ENCODE measurements at regions not wholly inside any gene's neighbourhood (a gene's known extent, or its start where the extent isn't known, plus 50 kb on each side); places are given as distances from the start of the nearest gene placed in this dataset.

DNA sequence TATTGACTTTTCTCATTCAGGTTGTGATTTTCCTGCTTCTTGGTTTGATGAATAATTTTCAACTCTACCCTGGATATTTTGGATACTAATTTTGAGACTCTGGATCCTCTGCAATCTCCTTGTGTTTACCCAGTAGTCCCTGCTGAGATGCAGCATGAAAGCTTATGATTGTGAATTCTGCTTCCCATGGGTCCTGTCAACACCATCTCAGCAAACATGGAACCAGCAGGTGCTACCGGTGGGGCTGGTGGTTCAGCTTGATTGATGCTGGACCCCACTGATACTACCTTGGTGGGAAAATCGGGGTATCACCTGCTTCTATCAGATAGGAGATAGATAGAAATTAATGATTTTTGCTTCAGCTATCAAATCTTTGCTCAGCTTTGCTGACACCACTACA lies 81.1 kb downstream of the SOWAHC start:
- H3K27ac ChIP-seq = peak overlapping the region; percentile 4; the same call in 1 of the 2 replicates
- TF ChIP-seq, protein P1, sequence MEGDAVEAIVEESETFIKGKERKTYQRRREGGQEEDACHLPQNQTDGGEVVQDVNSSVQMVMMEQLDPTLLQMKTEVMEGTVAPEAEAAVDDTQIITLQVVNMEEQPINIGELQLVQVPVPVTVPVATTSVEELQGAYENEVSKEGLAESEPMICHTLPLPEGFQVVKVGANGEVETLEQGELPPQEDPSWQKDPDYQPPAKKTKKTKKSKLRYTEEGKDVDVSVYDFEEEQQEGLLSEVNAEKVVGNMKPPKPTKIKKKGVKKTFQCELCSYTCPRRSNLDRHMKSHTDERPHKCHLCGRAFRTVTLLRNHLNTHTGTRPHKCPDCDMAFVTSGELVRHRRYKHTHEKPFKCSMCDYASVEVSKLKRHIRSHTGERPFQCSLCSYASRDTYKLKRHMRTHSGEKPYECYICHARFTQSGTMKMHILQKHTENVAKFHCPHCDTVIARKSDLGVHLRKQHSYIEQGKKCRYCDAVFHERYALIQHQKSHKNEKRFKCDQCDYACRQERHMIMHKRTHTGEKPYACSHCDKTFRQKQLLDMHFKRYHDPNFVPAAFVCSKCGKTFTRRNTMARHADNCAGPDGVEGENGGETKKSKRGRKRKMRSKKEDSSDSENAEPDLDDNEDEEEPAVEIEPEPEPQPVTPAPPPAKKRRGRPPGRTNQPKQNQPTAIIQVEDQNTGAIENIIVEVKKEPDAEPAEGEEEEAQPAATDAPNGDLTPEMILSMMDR (conservative IDR thresholded peaks at IDR 0.05) = no peak

DNA sequence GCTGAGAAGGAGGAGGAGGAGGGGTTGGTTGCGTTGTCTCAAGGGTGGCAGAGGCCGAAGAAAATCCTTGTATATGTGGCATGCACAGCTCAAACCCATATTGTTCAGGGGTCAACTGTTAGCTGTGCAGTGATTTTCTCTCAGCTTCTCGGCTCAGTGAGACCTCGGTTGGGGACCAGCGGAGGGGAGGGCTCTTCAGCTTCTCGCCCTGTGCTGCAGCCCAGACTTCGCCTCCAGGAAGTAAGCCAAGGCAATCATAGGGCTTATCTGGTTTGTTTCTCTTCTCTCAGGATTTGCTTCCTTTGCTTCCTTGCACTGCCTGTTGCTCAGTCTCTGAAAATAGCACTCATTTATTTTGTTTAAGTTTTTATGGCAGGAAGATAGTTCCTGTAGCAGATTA lies 85.5 kb downstream of the SOWAHC start:
- no peak overlapping the region for H3K27ac ChIP-seq
- TF ChIP-seq, protein P1 (conservative IDR thresholded peaks at IDR 0.05) = no peak

DNA sequence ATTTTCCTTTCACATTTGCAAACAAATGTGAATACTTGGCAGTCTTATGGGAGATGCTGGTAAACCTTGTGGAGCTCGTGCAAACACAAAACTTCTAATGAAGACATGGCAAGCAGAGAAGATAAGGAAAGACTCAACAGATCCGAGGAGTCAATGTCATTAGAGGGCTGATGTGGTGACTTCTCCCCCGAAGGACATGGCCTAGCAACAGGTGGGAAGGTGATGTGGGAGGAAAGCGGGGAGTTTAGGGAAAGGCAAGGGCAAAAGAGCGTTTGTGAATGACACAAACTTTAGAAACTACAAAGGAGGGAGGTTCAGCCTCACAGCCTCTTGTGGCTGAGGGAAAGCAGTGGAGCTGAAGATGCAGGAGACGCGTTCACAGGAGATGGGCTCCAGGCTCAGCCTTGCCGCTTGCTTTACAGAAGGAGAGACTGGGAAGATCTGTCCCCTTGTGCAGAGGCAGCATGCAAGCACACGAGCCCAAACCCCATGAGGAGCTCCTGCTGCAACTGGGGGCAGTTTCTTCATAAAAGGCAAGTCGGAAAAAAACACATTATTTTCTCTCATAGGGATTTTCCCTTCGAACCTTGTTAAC lies 86.6 kb downstream of the SOWAHC start:
- H3K27ac ChIP-seq = no peak overlapping the region
- TF ChIP-seq, protein P1 (conservative IDR thresholded peaks at IDR 0.05) = no peak

DNA sequence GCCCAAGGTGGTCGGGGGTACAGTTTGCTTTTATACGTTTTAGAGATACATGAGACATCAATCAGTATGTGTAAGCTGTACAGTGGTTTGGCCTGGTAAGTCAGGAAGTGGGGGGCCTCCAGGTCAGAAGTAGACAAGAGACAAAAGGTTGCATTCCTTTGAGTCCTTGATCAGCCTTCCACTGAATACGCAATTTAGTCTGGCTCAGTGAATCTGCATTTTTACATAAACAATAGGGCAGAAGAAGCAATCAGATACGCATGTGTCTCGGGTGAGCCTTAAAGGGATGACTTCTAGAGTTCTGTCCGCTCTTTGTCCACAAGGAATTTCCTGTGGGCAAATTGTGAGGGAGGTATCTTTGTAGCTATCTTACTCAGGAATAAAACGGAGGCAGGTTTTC lies 87.2 kb downstream of the SOWAHC start:
- H3K27ac ChIP-seq = no peak overlapping the region

DNA sequence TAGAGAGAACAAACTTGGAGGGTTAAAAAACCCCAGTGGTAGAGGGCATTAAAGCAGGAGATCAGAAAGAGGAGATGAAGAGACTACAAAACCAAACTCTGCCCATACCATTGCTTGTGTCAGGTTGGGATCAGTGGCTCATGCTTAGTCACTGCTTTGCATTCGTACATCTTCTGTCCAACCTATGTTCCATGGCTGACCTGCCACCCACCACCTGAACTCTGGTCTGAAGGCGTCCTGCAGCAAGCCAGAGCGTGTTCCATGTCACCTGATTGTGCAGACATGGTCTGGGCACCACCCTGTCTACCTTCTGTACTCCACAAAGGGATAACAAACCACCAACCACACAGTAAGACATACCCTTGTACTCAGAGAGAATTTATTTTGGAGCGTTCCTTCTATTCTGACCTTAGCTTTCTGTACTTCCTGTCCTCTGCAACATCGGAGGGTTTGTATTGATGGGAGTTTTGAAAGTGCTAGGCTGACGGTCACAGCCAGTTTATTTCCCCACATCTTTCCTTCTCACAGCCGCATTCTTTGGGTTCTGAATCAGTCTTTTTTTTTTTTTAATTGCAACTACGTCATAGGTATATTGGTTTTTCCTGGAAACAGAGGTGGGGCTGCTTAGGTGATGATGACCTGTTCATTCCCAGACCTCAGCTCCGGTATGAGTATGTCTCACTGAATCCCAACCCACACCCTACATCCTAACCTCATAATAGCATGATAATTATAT lies 88.3 kb downstream of the SOWAHC start:
- TF ChIP-seq, protein P1 (conservative IDR thresholded peaks at IDR 0.05) = no peak
- H3K27ac ChIP-seq = no peak overlapping the region

More for the DNA sequence above, 87.2 kb downstream of the SOWAHC start:
- TF ChIP-seq, protein P1 (conservative IDR thresholded peaks at IDR 0.05) = no peak

DNA sequence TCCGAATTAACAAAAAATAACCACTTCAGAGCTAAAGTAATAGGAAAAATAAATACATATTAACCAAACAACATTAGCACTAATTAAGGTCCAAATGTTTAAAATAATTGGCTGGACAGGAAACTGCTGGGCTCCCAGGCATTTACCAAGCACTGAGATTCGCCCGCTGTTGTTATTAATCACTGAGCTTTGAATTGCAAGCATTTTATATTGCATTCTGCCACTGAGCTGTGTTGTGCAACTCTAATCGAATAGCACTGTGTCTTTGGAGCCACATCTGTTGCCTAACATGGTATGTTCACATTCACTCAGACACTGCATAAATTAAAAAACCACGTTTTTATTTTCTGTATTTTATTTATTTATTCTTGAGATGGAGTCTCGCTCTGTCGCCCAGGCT lies 88.9 kb downstream of the SOWAHC start:
- TF ChIP-seq, protein P1 (conservative IDR thresholded peaks at IDR 0.05) = no peak

DNA sequence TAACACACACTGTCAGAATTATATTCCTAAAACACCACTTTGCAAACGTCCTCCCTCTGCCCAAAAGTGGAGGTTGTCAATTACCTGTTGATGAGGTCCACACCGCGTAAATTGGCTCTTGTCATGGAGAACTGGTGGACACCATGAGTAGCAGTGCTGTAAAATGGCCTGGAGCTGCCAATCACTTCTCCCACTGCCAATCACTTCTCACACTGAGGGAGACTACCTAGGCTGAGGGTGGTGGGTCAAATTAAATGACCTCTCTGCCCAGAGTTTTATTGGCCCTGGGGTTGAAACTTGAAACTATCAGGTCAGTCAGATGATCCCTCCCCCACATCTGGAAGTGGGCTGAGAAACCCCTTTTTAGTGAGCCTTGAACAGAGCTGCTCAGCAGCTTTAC lies 89.6 kb downstream of the SOWAHC start:
- no peak overlapping the region for H3K27ac ChIP-seq
- TF ChIP-seq, protein P1 (conservative IDR thresholded peaks at IDR 0.05) = no peak

More for the DNA sequence above, 88.9 kb downstream of the SOWAHC start:
- no peak overlapping the region for H3K27ac ChIP-seq

All from VCaP (cell line).